IMR-90 (cell line): ENCODE measurements at regions not wholly inside any gene's neighbourhood (a gene's known extent, or its start where the extent isn't known, plus 50 kb on each side); places are given as distances from the start of the nearest gene placed in this dataset.

Source experiments
- ATAC-seq: fragments of 200-7000 bp; cut with Tn5 transposase; 2 replicates; pipeline ENCODE4 v1.9.1; 2020; ENCODE audit warnings: low read depth, mild to moderate bottlenecking, moderate library complexity
- BruUV-seq: library from RNA; stranded (reverse); fragments of 400-500 nt; replicated peaks from 2 replicates; lab custom pipeline; 2021; lab: Mats Ljungman, UMichigan
- CTCF ChIA-PET: fragments of 300-600 bp; formaldehyde crosslinking; extraction: SDS; loops from one replicate; lab custom pipeline; 2021; ENCODE audit warnings: antibody characterized with exemption; lab: Yijun Ruan, JAX
- POLR2A ChIA-PET: fragments of 300-600 bp; sonication (Branson Sonifier 250); formaldehyde crosslinking; loops from one replicate; lab custom pipeline; 2022; ENCODE audit warnings: antibody characterized with exemption; ENCODE audit not compliant: unreplicated experiment; lab: Charles Lee
- DNase-seq: peaks from one replicate; pipeline ENCODE4 v3.0.0; 2013
- H2AFZ ChIP-seq: replicated peaks from 2 replicates; pipeline ENCODE3; 2013; ENCODE audit warnings: low read length, mild to moderate bottlenecking; ENCODE audit not compliant: poor library complexity
- H2AK5ac ChIP-seq: 2 replicates; pipeline ENCODE4 v1.6.1; 2013; ENCODE audit warnings: low read depth, low read length, inconsistent platforms
- H2AK9ac ChIP-seq: replicated peaks from 2 replicates; pipeline ENCODE3; 2013; ENCODE audit warnings: mild to moderate bottlenecking, low read depth, low read length, moderate library complexity; ENCODE audit not compliant: poor library complexity
- H2BK120ac ChIP-seq: 2 replicates; pipeline ENCODE4 v1.6.1; 2013; ENCODE audit warnings: low read depth, low read length, inconsistent platforms
- H2BK15ac ChIP-seq: 3 replicates; pipeline ENCODE4 v1.6.1; 2013; ENCODE audit warnings: low read depth, low read length, inconsistent platforms
- H2BK20ac ChIP-seq: 2 replicates; pipeline ENCODE4 v1.6.1; 2013; ENCODE audit warnings: low read depth, mild to moderate bottlenecking, inconsistent platforms, low read length, moderate library complexity
- H2BK5ac ChIP-seq: 2 replicates; pipeline ENCODE4 v1.6.1; 2013; ENCODE audit warnings: mild to moderate bottlenecking, low read depth, low read length, inconsistent platforms; ENCODE audit not compliant: poor library complexity, severe bottlenecking
- H3K14ac ChIP-seq: replicated peaks from 2 replicates; pipeline ENCODE4 v1.6.1; 2013; ENCODE audit warnings: low read depth, low read length, inconsistent platforms
- H3K18ac ChIP-seq: 2 replicates; pipeline ENCODE4 v1.6.1; 2013; ENCODE audit warnings: low read depth, low read length, control low read depth
- H3K23ac ChIP-seq: 2 replicates; pipeline ENCODE4 v1.6.1; 2013; ENCODE audit warnings: low read depth, low read length, inconsistent platforms
- H3K27ac ChIP-seq: 2 replicates; pipeline ENCODE4 v1.5.1; 2013; ENCODE audit warnings: mild to moderate bottlenecking, control low read depth, low read length; ENCODE audit not compliant: insufficient read depth
- H3K27me3 ChIP-seq: 2 replicates; pipeline ENCODE4 v1.6.1; 2013; ENCODE audit warnings: low read length; ENCODE audit not compliant: control insufficient read depth, insufficient read depth
- H3K36me3 ChIP-seq: 2 replicates; pipeline ENCODE4 v1.6.1; 2013; ENCODE audit warnings: low read length, mixed read lengths; ENCODE audit not compliant: control insufficient read depth, insufficient read depth
- H3K4ac ChIP-seq: 2 replicates; pipeline ENCODE4 v1.6.1; 2013; ENCODE audit warnings: low read depth, low read length, inconsistent platforms
- H3K4me1 ChIP-seq: 2 replicates; pipeline ENCODE4 v1.6.1; 2013; ENCODE audit warnings: low read length, mixed read lengths; ENCODE audit not compliant: control insufficient read depth, insufficient read depth
- H3K4me2 ChIP-seq: 2 replicates; pipeline ENCODE4 v1.6.1; 2013; ENCODE audit warnings: low read depth, mild to moderate bottlenecking, control low read depth, low read length, moderate library complexity
- H3K4me3 ChIP-seq: 2 replicates; pipeline ENCODE4 v1.5.1; 2013; ENCODE audit warnings: low read depth, mild to moderate bottlenecking, control low read depth, low read length, moderate library complexity; ENCODE audit not compliant: insufficient read depth
- H3K56ac ChIP-seq: 2 replicates; pipeline ENCODE4 v1.6.1; 2013; ENCODE audit warnings: low read length, inconsistent platforms; ENCODE audit not compliant: insufficient read depth; ENCODE audit errors: extremely low read depth
- H3K79me1 ChIP-seq, 2 experiments: 2 replicates each; pipeline ENCODE4 v1.6.1; 2013; ENCODE audit warnings: low read length in 2 of 2, inconsistent platforms in 1 of 2, low read depth in 1 of 2
- H3K9ac ChIP-seq: 2 replicates; pipeline ENCODE4 v1.6.1; 2013; ENCODE audit warnings: low read depth, low read length, control low read depth
- H3K9me1 ChIP-seq: 2 replicates; pipeline ENCODE4 v1.6.1; 2013; ENCODE audit warnings: low read length, inconsistent platforms; ENCODE audit not compliant: insufficient read depth
- H3K9me3 ChIP-seq: 2 replicates; pipeline ENCODE4 v1.6.1; 2013; ENCODE audit warnings: low read length; ENCODE audit not compliant: control insufficient read depth, insufficient read depth
- H4K20me1 ChIP-seq: 2 replicates; pipeline ENCODE4 v1.6.1; 2013; ENCODE audit warnings: low read length, inconsistent platforms; ENCODE audit not compliant: insufficient read depth
- H4K5ac ChIP-seq: 2 replicates; pipeline ENCODE4 v1.6.1; 2013; ENCODE audit warnings: mild to moderate bottlenecking, low read depth, low read length, control low read depth
- H4K8ac ChIP-seq, 2 experiments: 2 replicates each; pipeline ENCODE4 v1.6.1; 2013; ENCODE audit warnings: low read depth in 2 of 2, low read length in 2 of 2, control low read depth in 1 of 2, inconsistent platforms in 1 of 2
- H4K91ac ChIP-seq: 2 replicates; pipeline ENCODE4 v1.6.1; 2013; ENCODE audit warnings: low read depth, low read length, inconsistent platforms; ENCODE audit not compliant: insufficient read depth
- FOS ChIP-seq: fragments of 150-350 bp; IDR thresholded peaks from 2 replicates; pipeline ENCODE4 v1.6.1; 2016; ENCODE audit warnings: low read depth, low read length
- NFE2L2 ChIP-seq: fragments of 150-350 bp; IDR thresholded peaks from 2 replicates; pipeline ENCODE4 v1.6.1; 2016; ENCODE audit warnings: low read depth, mild to moderate bottlenecking, low read length
- RFX5 ChIP-seq: IDR thresholded peaks from 2 replicates; pipeline ENCODE4 v1.8.0; 2012; ENCODE audit warnings: low read depth, mild to moderate bottlenecking, low read length, moderate library complexity
- dilution Hi-C: fragments of 300-500 bp; cut with HindIII; formaldehyde crosslinking; loops from one replicate; pipeline ENCODE4 v1.14.3; 2018; ENCODE audit warnings: low sequenced_read_pairs; ENCODE audit not compliant: unreplicated experiment
- in situ Hi-C: fragments of 300-500 bp; cut with MboI; formaldehyde crosslinking; loops from 3 replicates; pipeline ENCODE4 v1.14.3; 2019; ENCODE audit warnings: low sequenced_read_pairs, inconsistent platforms, mixed read lengths
- intact Hi-C: fragments of 100-400 bp; cut with micrococcal nuclease; formaldehyde crosslinking; loops from 2 replicates; pipeline ENCODE4 v1.10.0; 2022

GRCh38 chr3:59249004-59249403, 199.2 kb upstream of the CFAP20DC start:
- H3K23ac ChIP-seq, result no peak overlapping the region
- H3K56ac ChIP-seq, result no peak overlapping the region
- TF ChIP-seq RFX5 (no peak), NFE2L2 (no peak), FOS (no peak)
- H2BK5ac ChIP-seq, result no peak overlapping the region
- H2AK5ac ChIP-seq, result peak overlapping the region; percentile 43; the same call in 1 of the 2 replicates
- no peaks in the 10 kb centered on the region for H3K9me3 ChIP-seq
- intact Hi-C loops, result loop anchor here (10.0 kb wide), 1 partner anchor 176 kb away; no protein-coding TSS in a partner anchor
- in situ Hi-C loops, result no loop called here
- no peak overlapping the region for H3K9ac ChIP-seq
- no peak overlapping the region for H4K8ac ChIP-seq
- ATAC-seq, result no peak
- no peak overlapping the region for H2AFZ ChIP-seq
- no peak overlapping the region for H3K18ac ChIP-seq
- dilution Hi-C loops, result no loop called here
- H4K5ac ChIP-seq, result no peak overlapping the region; the same call in 1 of the 2 replicates
- peak overlapping the region; percentile 2; the same call in 1 of the 2 replicates for H2BK20ac ChIP-seq
- H4K91ac ChIP-seq, result no peak overlapping the region
- H3K27me3 ChIP-seq, result no peaks in the 10 kb centered on the region
- no peaks in the 10 kb centered on the region for H4K20me1 ChIP-seq
- no peak overlapping the region for H2BK120ac ChIP-seq
- ChIA-PET POLR2A (no interaction called here), CTCF (no interaction called here)
- 0 out of 3 replicates have a peak overlapping the region, but pooled peaks have one; percentile 10 for H2BK15ac ChIP-seq
- H3K36me3 ChIP-seq, result no peaks in the 10 kb centered on the region
- H3K4me3 ChIP-seq, result no peak overlapping the region
- DNase-seq, result no peak
- no peak overlapping the region for H3K27ac ChIP-seq
- H3K4me1 ChIP-seq, result peaks cover 12% of the 10 kb centered on the region
- no TSS peak for BruUV-seq
- H3K14ac ChIP-seq, result peak overlapping the region; percentile 3; the same call in 1 of the 2 replicates
- H3K9me1 ChIP-seq, result peaks cover 7% of the 10 kb centered on the region
- H2AK9ac ChIP-seq, result no peak overlapping the region
- no peak overlapping the region for H3K4me2 ChIP-seq
- no peaks in the 10 kb centered on the region for H3K79me1 ChIP-seq
- H3K4ac ChIP-seq, result no peak overlapping the region
